Tongue (tissue), 1 donor: ENCODE measurements at regions not wholly inside any gene's neighbourhood (a gene's known extent, or its start where the extent isn't known, plus 50 kb on each side); places are given as distances from the start of the nearest gene placed in this dataset.
"Not testable (repeated sequence)": the region's sequence is repeated elsewhere in the genome, so short reads cannot be mapped to it uniquely, and the experiment has no call there.

Experiments
- DNase-seq: peaks from one replicate; pipeline ENCODE4 v3.0.0-alpha.2; 2015

- no peak for DNase-seq
Measured at GRCh38 chr7:69440976-69441375, 157.3 kb upstream of the AUTS2 start.

- DNase-seq, result no peak
Measured at GRCh38 chr7:69443136-69443535, 155.1 kb upstream of the AUTS2 start.

GRCh38 chr7:69445541-69445940 is 152.7 kb upstream of the AUTS2 start:
- DNase-seq, result no peak

GRCh38 chr7:69446213-69446612 is 152.1 kb upstream of the AUTS2 start:
- not testable (repeated sequence) for DNase-seq

GRCh38 chr7:69448071-69448470 is 150.2 kb upstream of the AUTS2 start:
- DNase-seq, result peak; percentile 46

GRCh38 chr7:69450456-69450855 is 147.8 kb upstream of the AUTS2 start:
- DNase-seq, result no peak

- no peak for DNase-seq
Measured at GRCh38 chr7:69451715-69452114, 146.6 kb upstream of the AUTS2 start.

- no peak for DNase-seq
Measured at GRCh38 chr7:69452797-69453196, 145.5 kb upstream of the AUTS2 start.

- DNase-seq, result peak; percentile 86
Measured at GRCh38 chr7:69457595-69458504, 140.4 kb upstream of the AUTS2 start.

- no peak for DNase-seq
Measured at GRCh38 chr7:69464035-69464434, 134.2 kb upstream of the AUTS2 start.

GRCh38 chr7:69465262-69465661 is 133.0 kb upstream of the AUTS2 start:
- DNase-seq, result peak; percentile 20

GRCh38 chr7:69467826-69468225 is 130.4 kb upstream of the AUTS2 start:
- DNase-seq, result no peak

- DNase-seq, result no peak
Measured at GRCh38 chr7:69476416-69476815, 121.9 kb upstream of the AUTS2 start.

- no peak for DNase-seq
Measured at GRCh38 chr7:69482676-69483075, 115.6 kb upstream of the AUTS2 start.

GRCh38 chr7:69489533-69489932 is 108.7 kb upstream of the AUTS2 start:
- no peak for DNase-seq

- no peak for DNase-seq
Measured at GRCh38 chr7:69498671-69499070, 99.6 kb upstream of the AUTS2 start.

- no peak for DNase-seq
Measured at GRCh38 chr7:69502358-69502757, 95.9 kb upstream of the AUTS2 start.

GRCh38 chr7:69504733-69505420 is 93.4 kb upstream of the AUTS2 start:
- DNase-seq, result no peak

GRCh38 chr7:69508736-69509135 is 89.5 kb upstream of the AUTS2 start:
- DNase-seq, result no peak

GRCh38 chr7:69510114-69510513 is 88.2 kb upstream of the AUTS2 start:
- DNase-seq, result peak; percentile 15

GRCh38 chr7:69515495-69516212 is 82.6 kb upstream of the AUTS2 start:
- DNase-seq, result no peak

- no peak for DNase-seq
Measured at GRCh38 chr7:69516238-69516820, 81.9 kb upstream of the AUTS2 start.
